Right atrium auricular region (tissue), 2 donors: ENCODE measurements at regions not wholly inside any gene's neighbourhood (a gene's known extent, or its start where the extent isn't known, plus 50 kb on each side); places are given as distances from the start of the nearest gene placed in this dataset.

ENCODE experiments used
- DNase-seq: peaks from one replicate; pipeline ENCODE4 v3.0.0-alpha.2; 2019; ENCODE audit warnings: low spot score
- H3K27ac ChIP-seq, 2 donors: fragments of 200-600 bp; sonication (generic); 1 replicate in 1 of 2; 2 replicates in 1 of 2; pipeline ENCODE4 v1.5.1; 2016 to 2019
- H3K27me3 ChIP-seq, 2 donors: fragments of 200-600 bp; sonication (generic); one replicate each; pipeline versions ENCODE4 v1.5.1 to v1.6.0; 2017 to 2019
- H3K36me3 ChIP-seq: fragments of 200-600 bp; sonication (generic); one replicate; pipeline ENCODE4 v1.5.1; 2016
- H3K4me1 ChIP-seq, 2 donors: fragments of 200-600 bp; sonication (generic); one replicate each; pipeline versions ENCODE4 v1.5.1 to v1.6.0; 2017 to 2019
- H3K4me3 ChIP-seq, 2 donors: fragments of 200-600 bp; sonication (generic); 1 replicate in 1 of 2; 2 replicates in 1 of 2; pipeline ENCODE4 v1.5.1; 2017 to 2019; ENCODE audit warnings: mild to moderate bottlenecking in 1 of 2, moderate library complexity in 1 of 2
- H3K9me3 ChIP-seq, 2 donors: fragments of 200-600 bp; sonication (generic); one replicate each; pipeline ENCODE4 v1.5.1; 2019
- TF ChIP-seq, protein P1 (sequence below), 2 donors: fragments of 200-600 bp; sonication (generic); IDR thresholded peaks; one replicate each; pipeline ENCODE4 v1.5.1; 2019; ENCODE audit warnings: antibody characterized with exemption in 2 of 2

DNA sequence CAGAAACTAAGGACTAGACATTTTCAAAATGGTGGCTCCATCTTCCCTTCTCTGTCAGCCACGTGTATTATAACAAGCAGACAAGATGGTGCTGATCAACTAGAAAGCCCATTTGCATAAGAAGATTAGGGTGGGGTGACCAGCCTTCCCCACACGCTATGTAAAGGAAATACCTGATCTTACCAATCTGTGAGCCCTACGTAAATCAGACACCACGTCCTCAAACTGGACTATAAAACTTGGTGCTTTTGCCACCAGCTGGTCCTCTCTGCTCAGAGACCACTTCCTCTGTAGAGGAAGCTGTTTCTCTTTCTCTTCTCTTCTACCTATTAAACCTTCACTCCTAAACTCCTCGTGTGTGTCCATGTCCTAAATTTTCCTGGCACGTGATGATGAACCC, 101.1 kb upstream of the PLEKHG7 start:
- DNase-seq = no peak
- H3K4me3 ChIP-seq = no peak overlapping the region
- no peaks in the 10 kb centered on the region for H3K27me3 ChIP-seq
- TF ChIP-seq, protein P1, sequence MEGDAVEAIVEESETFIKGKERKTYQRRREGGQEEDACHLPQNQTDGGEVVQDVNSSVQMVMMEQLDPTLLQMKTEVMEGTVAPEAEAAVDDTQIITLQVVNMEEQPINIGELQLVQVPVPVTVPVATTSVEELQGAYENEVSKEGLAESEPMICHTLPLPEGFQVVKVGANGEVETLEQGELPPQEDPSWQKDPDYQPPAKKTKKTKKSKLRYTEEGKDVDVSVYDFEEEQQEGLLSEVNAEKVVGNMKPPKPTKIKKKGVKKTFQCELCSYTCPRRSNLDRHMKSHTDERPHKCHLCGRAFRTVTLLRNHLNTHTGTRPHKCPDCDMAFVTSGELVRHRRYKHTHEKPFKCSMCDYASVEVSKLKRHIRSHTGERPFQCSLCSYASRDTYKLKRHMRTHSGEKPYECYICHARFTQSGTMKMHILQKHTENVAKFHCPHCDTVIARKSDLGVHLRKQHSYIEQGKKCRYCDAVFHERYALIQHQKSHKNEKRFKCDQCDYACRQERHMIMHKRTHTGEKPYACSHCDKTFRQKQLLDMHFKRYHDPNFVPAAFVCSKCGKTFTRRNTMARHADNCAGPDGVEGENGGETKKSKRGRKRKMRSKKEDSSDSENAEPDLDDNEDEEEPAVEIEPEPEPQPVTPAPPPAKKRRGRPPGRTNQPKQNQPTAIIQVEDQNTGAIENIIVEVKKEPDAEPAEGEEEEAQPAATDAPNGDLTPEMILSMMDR (IDR thresholded peaks at IDR 0.05) = no peak
- H3K4me1 ChIP-seq = no peaks in the 10 kb centered on the region
- H3K36me3 ChIP-seq = no peaks in the 10 kb centered on the region
- H3K27ac ChIP-seq = no peak overlapping the region
- no peaks in the 10 kb centered on the region for H3K9me3 ChIP-seq

DNA sequence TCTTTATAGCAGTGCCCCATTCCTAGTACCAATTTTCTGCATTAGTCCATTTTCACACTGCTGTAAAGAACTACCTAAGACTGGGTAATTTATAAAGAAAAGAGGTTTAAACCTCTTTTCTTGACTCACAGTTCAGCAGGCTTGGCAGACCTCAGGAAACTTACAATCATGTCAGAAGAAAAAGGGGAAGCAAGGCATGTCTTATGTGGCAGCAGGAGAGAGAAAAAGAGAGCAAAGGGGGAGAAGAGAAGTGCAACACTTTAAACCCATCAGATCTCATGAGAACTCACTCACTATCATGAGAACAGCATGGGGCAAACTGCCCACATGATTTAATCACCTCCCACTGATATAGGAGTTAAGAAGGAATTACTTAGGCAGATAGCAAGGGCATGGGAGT, 101.6 kb upstream of the PLEKHG7 start:
- TF ChIP-seq, protein P1 (IDR thresholded peaks at IDR 0.05) = no peak
- DNase-seq = no peak
- Histone ChIP-seq H3K27ac (no peak overlapping the region), H3K27me3 (no peaks in the 10 kb centered on the region), H3K36me3 (no peaks in the 10 kb centered on the region), H3K4me1 (no peaks in the 10 kb centered on the region), H3K4me3 (no peak overlapping the region), H3K9me3 (no peaks in the 10 kb centered on the region)

DNA sequence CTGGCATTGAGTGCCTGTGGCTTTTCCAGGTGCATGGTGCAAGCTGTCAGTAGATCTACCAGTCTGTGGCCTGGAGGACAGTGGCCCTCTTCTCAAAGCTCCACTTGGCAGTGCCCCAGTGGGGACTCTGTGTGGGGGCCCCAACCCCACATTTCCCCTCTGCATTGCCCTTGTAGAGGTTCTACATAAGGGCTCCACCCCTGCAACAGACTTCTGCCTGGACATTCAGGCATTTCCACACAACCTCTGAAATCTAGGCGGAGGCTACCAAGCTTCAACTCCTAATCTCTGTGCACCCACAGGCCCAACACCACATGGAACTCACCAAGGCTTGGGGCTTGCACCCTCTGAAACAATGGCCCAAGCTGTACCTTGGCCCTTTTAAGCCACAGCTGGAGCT, 102.7 kb upstream of the PLEKHG7 start:
- H3K27ac ChIP-seq = no peak overlapping the region

DNA sequence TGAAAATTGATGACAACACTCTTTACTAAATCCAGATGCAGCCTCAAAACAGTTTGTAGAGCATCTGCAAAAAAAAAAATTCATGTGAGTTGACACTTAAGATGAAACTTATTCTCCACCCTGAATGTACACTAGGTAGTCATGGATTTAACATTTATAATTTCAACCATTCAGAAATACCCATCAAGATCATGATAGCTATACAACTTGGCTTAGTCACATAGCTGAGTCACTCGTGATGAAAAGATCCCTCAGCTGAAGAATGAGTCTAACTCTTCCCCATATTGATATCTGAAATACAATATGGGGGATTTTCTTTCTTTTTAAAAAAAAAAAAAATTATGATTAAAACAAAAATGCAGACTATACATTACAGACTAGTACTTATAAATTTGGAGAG, 104.8 kb upstream of the PLEKHG7 start:
- Histone ChIP-seq H3K36me3 (no peaks in the 10 kb centered on the region), H3K4me1 (no peaks in the 10 kb centered on the region), H3K9me3 (no peaks in the 10 kb centered on the region), H3K27ac (no peak overlapping the region), H3K27me3 (no peaks in the 10 kb centered on the region), H3K4me3 (no peak overlapping the region)
- no peak for DNase-seq
- TF ChIP-seq, protein P1 (IDR thresholded peaks at IDR 0.05) = no peak

More for the DNA sequence above, 102.7 kb upstream of the PLEKHG7 start:
- no peaks in the 10 kb centered on the region for H3K27me3 ChIP-seq
- DNase-seq = no peak
- H3K4me3 ChIP-seq = no peak overlapping the region
- TF ChIP-seq, protein P1 (IDR thresholded peaks at IDR 0.05) = no peak
- no peaks in the 10 kb centered on the region for H3K36me3 ChIP-seq
- H3K9me3 ChIP-seq = no peaks in the 10 kb centered on the region
- no peaks in the 10 kb centered on the region for H3K4me1 ChIP-seq

DNA sequence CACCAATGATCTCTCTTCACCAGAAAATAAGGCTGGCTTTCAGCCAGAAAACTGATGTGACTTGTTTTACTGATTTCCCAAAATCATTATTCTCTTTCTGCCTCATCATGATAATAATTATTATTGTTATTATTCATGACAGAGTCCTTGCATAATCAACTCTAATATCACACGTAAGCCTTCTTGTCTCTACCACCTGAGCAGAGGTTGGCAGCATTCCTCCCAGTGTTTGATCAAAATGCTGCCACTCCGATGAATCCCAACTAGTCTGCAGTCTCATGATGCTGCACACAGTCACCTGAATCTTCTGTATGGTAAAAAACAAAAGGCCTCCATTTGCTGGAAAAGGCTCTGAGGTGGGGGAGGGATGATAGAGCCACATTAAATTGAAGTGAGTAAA, 105.7 kb upstream of the PLEKHG7 start:
- DNase-seq = no peak
- TF ChIP-seq, protein P1 (IDR thresholded peaks at IDR 0.05) = no peak
- Histone ChIP-seq H3K9me3 (no peaks in the 10 kb centered on the region), H3K4me3 (no peak overlapping the region), H3K27ac (no peak overlapping the region), H3K36me3 (no peaks in the 10 kb centered on the region), H3K4me1 (no peaks in the 10 kb centered on the region), H3K27me3 (no peaks in the 10 kb centered on the region)

DNA sequence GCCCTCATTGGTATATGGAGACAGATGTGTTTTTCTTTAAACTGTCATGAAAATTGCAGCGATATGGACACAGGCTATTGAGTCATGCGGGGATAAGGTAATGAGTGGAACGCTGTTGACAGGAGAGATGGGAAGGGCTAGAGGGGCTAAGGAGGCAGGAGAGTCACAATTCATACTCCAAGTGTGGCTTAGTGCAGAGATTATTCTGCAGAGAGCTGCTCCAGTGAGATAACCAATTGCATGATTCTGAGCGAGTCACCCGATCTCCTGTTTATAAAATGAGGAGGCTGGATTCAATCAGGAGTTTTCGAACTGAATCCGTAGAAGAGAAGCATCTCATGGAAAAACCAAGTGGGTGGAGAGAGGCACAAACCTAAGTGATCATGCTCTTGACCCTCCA, 106.4 kb upstream of the PLEKHG7 start:
- H3K27me3 ChIP-seq = no peaks in the 10 kb centered on the region
- no peak for DNase-seq
- no peak overlapping the region for H3K4me3 ChIP-seq
- TF ChIP-seq, protein P1 (IDR thresholded peaks at IDR 0.05) = no peak
- no peaks in the 10 kb centered on the region for H3K9me3 ChIP-seq
- no peak overlapping the region for H3K27ac ChIP-seq
- H3K36me3 ChIP-seq = no peaks in the 10 kb centered on the region
- H3K4me1 ChIP-seq = no peaks in the 10 kb centered on the region
